ENCODE measurements at regions not wholly inside any gene's neighbourhood (a gene's known extent, or its start where the extent isn't known, plus 50 kb on each side); places are given as distances from the start of the nearest gene placed in this dataset.

DNA sequence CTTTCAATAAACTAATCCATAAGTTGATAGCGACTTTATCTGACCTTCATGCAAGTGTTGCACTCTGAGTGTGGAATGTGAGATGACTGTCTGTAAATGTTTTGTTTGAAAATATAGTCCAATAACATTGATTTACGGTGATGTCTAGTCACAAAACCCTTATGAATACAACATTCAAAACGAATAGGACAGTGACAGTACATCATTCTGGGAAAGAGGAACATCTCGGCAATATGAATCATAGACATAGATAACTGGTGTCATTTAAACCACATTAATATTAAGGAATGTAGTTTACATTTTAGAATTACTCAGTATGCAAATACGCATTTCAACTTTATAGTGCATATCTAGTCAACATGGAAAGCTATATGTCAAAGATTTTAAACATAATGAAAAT, 1311.6 kb upstream of the ADGRL4 start:
- no peak overlapping the region for H3K4me3 ChIP-seq (ENCODE audit: insufficient read depth, low read length, poor library complexity, severe bottlenecking)
- H3K4me2 ChIP-seq (ENCODE audit: low read depth, low read length, poor library complexity, severe bottlenecking): no peak overlapping the region
- H3K36me3 ChIP-seq (ENCODE audit: low read length): no peaks in the 10 kb centered on the region
- H3K27me3 ChIP-seq (ENCODE audit: low read length): no peaks in the 10 kb centered on the region
- no peaks in the 10 kb centered on the region for H3K9me3 ChIP-seq (ENCODE audit: insufficient read depth, low read length)
- no peak for TF ChIP-seq EZH2phosphoT487 (conservative IDR thresholded peaks at IDR 0.05; ENCODE audit: low read length)
- TF ChIP-seq, protein P1, sequence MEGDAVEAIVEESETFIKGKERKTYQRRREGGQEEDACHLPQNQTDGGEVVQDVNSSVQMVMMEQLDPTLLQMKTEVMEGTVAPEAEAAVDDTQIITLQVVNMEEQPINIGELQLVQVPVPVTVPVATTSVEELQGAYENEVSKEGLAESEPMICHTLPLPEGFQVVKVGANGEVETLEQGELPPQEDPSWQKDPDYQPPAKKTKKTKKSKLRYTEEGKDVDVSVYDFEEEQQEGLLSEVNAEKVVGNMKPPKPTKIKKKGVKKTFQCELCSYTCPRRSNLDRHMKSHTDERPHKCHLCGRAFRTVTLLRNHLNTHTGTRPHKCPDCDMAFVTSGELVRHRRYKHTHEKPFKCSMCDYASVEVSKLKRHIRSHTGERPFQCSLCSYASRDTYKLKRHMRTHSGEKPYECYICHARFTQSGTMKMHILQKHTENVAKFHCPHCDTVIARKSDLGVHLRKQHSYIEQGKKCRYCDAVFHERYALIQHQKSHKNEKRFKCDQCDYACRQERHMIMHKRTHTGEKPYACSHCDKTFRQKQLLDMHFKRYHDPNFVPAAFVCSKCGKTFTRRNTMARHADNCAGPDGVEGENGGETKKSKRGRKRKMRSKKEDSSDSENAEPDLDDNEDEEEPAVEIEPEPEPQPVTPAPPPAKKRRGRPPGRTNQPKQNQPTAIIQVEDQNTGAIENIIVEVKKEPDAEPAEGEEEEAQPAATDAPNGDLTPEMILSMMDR (IDR thresholded peaks at IDR 0.05; ENCODE audit: insufficient read depth, low read length, poor library complexity, severe bottlenecking): no peak
- H3F3A ChIP-seq (ENCODE audit: insufficient read depth): no peaks in the 10 kb centered on the region
- no peaks in the 10 kb centered on the region for H3K9me2 ChIP-seq (replicated peaks; ENCODE audit: insufficient read depth, low read length)
- no peak overlapping the region for H3K9ac ChIP-seq (ENCODE audit: low read length)
- no peak overlapping the region for H3K27ac ChIP-seq (ENCODE audit: low read depth, low read length)
- H2AFZ ChIP-seq (ENCODE audit: low read depth, low read length, severe bottlenecking): peak overlapping the region; percentile 32
- no peaks in the 10 kb centered on the region for H4K20me1 ChIP-seq (ENCODE audit: low read depth, low read length)
- no peaks in the 10 kb centered on the region for H3K79me2 ChIP-seq (ENCODE audit: insufficient read depth, low read length)

DNA sequence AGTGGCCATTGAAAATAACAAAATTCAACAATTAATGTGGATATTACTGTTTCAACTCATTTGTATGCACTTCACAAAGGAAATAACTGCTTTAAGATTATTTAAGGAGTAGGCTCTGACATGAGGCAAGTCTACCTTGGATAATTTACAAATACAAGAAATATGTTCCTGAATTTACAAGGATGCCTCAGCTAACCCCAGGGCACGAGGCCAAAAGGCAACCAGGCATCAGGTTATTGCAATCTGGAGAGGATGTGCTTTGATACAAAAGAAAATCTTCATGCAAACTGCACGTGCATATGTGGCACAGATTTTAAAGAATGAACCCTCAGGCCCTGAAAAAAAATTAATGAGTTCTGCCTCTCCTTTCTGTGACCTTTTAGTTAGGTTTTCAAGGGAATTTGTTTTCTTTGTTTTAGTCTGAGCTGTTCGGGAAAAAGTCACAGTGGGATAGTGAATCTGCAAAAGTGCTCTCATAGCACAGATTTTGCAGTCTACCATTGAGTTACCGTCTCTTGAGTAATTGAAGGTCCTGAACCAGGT, 1304.2 kb upstream of the ADGRL4 start:
- no peak overlapping the region for H3K9ac ChIP-seq (ENCODE audit: low read length)
- H3K9me3 ChIP-seq (ENCODE audit: insufficient read depth, low read length): no peaks in the 10 kb centered on the region
- H2AFZ ChIP-seq (ENCODE audit: low read depth, low read length, severe bottlenecking): no peak overlapping the region
- no peaks in the 10 kb centered on the region for H3F3A ChIP-seq (ENCODE audit: insufficient read depth)
- TF ChIP-seq, protein P1 (IDR thresholded peaks at IDR 0.05; ENCODE audit: insufficient read depth, low read length, poor library complexity, severe bottlenecking): no peak
- no peak for TF ChIP-seq EZH2phosphoT487 (conservative IDR thresholded peaks at IDR 0.05; ENCODE audit: low read length)
- H3K9me2 ChIP-seq (replicated peaks; ENCODE audit: insufficient read depth, low read length): no peaks in the 10 kb centered on the region
- H3K36me3 ChIP-seq (ENCODE audit: low read length): no peaks in the 10 kb centered on the region
- no peak overlapping the region for H3K4me2 ChIP-seq (ENCODE audit: low read depth, low read length, poor library complexity, severe bottlenecking)
- no peak overlapping the region for H3K27ac ChIP-seq (ENCODE audit: low read depth, low read length)
- H3K27me3 ChIP-seq (ENCODE audit: low read length): no peaks in the 10 kb centered on the region
- H4K20me1 ChIP-seq (ENCODE audit: low read depth, low read length): no peaks in the 10 kb centered on the region
- no peak overlapping the region for H3K4me3 ChIP-seq (ENCODE audit: insufficient read depth, low read length, poor library complexity, severe bottlenecking)
- no peaks in the 10 kb centered on the region for H3K79me2 ChIP-seq (ENCODE audit: insufficient read depth, low read length)

DNA sequence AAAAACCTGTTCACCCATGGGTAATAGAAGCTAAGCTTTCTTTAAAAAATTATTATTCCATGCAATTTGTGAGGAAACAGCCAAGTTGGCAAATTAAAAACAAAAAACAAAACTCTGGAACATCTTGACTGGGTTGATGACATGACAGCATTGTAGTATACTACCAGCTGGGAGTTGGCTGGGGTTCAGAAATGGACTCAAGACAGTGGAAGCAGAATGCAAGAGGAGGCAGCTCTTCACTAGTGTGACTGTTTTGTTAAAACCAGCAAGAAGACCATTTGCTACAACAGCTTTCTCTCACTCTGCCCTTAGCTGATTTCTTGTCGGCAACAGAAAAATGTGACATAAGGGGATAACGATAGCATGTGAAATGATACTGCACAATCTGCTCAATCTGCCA, 1298.9 kb upstream of the ADGRL4 start:
- Histone ChIP-seq H3K4me3 (ENCODE audit: insufficient read depth, low read length, poor library complexity, severe bottlenecking) (no peak overlapping the region), H2AFZ (ENCODE audit: low read depth, low read length, severe bottlenecking) (no peak overlapping the region), H3K36me3 (ENCODE audit: low read length) (no peaks in the 10 kb centered on the region), H4K20me1 (ENCODE audit: low read depth, low read length) (no peaks in the 10 kb centered on the region), H3K4me2 (ENCODE audit: low read depth, low read length, poor library complexity, severe bottlenecking) (no peak overlapping the region), H3K79me2 (ENCODE audit: insufficient read depth, low read length) (no peaks in the 10 kb centered on the region), H3F3A (ENCODE audit: insufficient read depth) (no peaks in the 10 kb centered on the region), H3K9me2 (replicated peaks; ENCODE audit: insufficient read depth, low read length) (no peaks in the 10 kb centered on the region), H3K27ac (ENCODE audit: low read depth, low read length) (no peak overlapping the region), H3K9ac (ENCODE audit: low read length) (no peak overlapping the region), H3K27me3 (ENCODE audit: low read length) (no peaks in the 10 kb centered on the region), H3K9me3 (ENCODE audit: insufficient read depth, low read length) (no peaks in the 10 kb centered on the region)
- TF ChIP-seq EZH2phosphoT487 (conservative IDR thresholded peaks at IDR 0.05; ENCODE audit: low read length): no peak
- TF ChIP-seq, protein P1 (IDR thresholded peaks at IDR 0.05; ENCODE audit: insufficient read depth, low read length, poor library complexity, severe bottlenecking): no peak

All from SU-DHL-6 (cell line).